ES-I3 (cell line): ENCODE measurements at regions not wholly inside any gene's neighbourhood (a gene's known extent, or its start where the extent isn't known, plus 50 kb on each side); places are given as distances from the start of the nearest gene placed in this dataset.
"Not testable (repeated sequence)": the region's sequence is repeated elsewhere in the genome, so short reads cannot be mapped to it uniquely, and the experiment has no call there.

Experiments
- H3K36me3 ChIP-seq: 2 replicates; pipeline ENCODE4 v1.6.1; 2013; ENCODE audit warnings: mild to moderate bottlenecking, low read length, control low read depth, moderate library complexity; ENCODE audit not compliant: insufficient read depth
- H3K4me1 ChIP-seq: 2 replicates; pipeline ENCODE4 v1.6.1; 2013; ENCODE audit warnings: mild to moderate bottlenecking, control low read depth, low read length; ENCODE audit not compliant: insufficient read depth
- H3K9ac ChIP-seq: 2 replicates; pipeline ENCODE4 v1.6.1; 2013; ENCODE audit warnings: low read depth, mild to moderate bottlenecking, low read length, moderate library complexity
- H3K9me3 ChIP-seq: 2 replicates; pipeline ENCODE4 v1.6.1; 2013; ENCODE audit warnings: mild to moderate bottlenecking, low read length, moderate library complexity; ENCODE audit not compliant: control insufficient read depth, insufficient read depth

DNA sequence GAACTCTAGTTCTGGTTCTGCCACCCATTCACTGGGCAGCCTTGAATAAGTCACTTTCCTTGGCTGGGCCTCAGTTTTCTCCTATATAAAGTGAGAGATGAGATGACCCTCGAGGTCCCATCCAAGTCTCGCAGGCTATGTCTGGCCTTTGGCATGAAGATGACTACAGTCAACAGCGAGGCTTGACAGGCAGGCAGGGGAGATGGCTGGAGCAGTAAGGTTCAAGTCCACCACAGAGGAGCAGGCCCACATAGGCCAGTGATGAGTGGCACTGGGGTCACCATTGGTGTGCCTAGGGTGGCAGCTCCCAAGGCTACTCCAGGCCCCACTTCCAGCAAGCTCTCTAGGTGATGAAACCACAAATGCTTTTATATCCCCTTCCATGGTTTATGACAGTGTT lies 161.4 kb downstream of the ZFP36L2 start:
- no peaks in the 10 kb centered on the region for H3K9me3 ChIP-seq
- H3K4me1 ChIP-seq = no peaks in the 10 kb centered on the region
- no peak overlapping the region for H3K9ac ChIP-seq
- H3K36me3 ChIP-seq = no peaks in the 10 kb centered on the region

- not testable (repeated sequence) for H3K9ac ChIP-seq, H3K9me3 ChIP-seq, H3K36me3 ChIP-seq, H3K4me1 ChIP-seq
These were observed 163.3 kb downstream of the ZFP36L2 start for GRCh38 chr2:43063096-43063495.

DNA sequence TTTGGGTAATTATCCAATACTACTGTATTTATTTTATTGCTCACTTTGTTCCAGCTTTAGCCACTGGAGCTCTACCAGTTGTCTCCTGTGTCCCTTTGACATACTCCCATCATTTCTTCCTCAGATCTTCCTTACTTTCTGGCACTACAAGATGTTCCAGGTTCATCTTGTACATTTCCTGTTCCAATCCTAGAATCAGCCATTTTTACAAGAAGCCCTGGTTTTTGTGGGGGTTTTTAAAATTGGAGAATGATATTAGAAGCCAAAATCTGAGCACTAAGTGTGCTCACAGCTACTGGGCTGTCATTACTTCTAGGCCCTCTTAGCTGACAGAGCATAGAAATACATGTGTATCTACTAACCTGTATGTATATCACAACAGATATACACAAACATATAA lies 164.3 kb downstream of the ZFP36L2 start:
- Histone ChIP-seq H3K9ac (no peak overlapping the region), H3K9me3 (no peaks in the 10 kb centered on the region), H3K36me3 (no peaks in the 10 kb centered on the region), H3K4me1 (peaks cover 13% of the 10 kb centered on the region; the same call in 1 of the 2 replicates)

DNA sequence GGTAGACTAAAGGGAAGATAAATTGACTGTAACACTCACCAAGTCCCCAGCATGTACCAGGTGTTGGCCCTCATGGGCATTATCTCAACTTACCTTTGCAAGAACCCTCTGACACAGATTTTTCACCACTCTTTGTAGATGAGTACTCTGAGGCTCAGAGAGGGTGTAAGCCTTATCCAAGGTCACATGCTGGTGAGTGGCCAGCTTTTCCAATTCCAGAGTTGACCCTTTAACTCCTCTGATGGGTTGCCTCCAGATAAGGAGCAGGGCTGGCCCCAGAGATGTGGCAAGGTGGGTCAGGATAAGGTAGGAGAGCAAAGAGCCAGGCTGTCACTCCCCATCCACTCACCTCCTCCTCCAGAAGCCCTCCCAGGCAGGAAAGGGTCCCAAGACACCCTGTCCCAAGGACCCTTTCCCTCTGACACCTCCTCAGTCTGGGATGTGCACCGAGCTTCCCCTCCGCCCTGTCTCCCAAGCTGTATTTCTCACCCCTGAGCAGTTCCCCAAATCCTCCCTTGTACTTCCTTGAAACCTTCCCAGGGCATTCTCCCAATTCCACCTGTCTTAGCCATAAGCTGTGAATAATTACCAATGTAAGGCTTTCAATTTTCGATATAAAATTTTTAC lies 165.9 kb downstream of the ZFP36L2 start:
- Histone ChIP-seq H3K9ac (no peak overlapping the region), H3K36me3 (no peaks in the 10 kb centered on the region), H3K9me3 (no peaks in the 10 kb centered on the region), H3K4me1 (peaks cover 13% of the 10 kb centered on the region; the same call in 1 of the 2 replicates)

DNA sequence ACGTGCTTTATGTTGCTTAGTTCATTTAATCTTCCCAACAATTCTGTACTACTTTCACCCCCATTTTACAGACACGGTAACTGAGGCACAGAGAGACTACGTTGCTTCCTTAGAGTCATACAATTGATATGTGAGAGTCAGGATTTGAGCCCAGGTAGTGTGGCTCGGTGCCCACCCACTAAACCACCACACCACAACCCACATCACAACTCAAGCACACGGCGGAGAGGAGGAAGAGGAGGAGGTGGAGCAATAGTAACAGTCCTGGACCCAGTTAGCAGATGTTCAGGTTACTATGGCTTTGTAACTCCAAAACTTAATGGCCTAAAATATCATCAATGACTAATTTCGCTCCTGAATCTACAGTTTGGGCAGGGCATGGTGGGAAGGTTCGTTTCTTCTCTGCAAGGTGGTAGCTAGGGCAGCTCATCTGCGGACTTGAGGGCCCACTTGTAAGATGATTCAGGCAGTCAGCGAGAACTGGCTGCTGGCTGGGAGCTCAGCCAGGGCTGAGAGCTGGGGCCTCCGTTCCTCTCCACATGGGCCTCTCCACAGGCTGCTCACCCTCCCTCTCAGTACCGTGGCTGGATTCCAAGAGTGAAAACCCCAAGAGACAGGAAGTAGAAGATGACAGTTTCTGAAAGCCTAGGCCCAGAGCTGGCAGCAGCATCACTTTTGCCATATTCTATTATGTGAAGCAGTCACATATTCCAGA lies 167.1 kb downstream of the ZFP36L2 start:
- Histone ChIP-seq H3K4me1 (peaks cover 13% of the 10 kb centered on the region; the same call in 1 of the 2 replicates), H3K9me3 (no peaks in the 10 kb centered on the region), H3K9ac (no peak overlapping the region), H3K36me3 (no peaks in the 10 kb centered on the region)

DNA sequence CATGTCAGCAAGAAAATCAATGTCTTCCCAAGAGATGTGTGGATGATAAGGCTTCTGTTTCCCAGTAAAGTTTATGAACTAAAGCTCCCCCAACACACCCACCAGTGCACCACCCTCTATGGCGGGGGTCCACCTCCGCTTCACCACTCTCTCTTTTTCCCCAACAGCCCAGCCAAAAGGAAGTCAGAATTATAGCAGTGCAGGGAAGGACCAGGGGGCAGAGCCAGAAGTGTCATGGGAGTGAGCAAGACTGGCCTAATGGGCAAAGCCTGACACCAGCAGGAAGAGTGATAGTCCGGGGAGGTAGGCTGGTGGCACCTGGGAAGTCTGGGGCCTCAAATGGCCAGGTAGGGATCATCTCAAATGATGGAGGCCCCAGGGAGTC lies 167.7 kb downstream of the ZFP36L2 start:
- no peaks in the 10 kb centered on the region for H3K36me3 ChIP-seq
- H3K9ac ChIP-seq = no peak overlapping the region
- H3K9me3 ChIP-seq = no peaks in the 10 kb centered on the region
- H3K4me1 ChIP-seq = peaks cover 13% of the 10 kb centered on the region; the same call in 1 of the 2 replicates

GRCh38 chr2:43057742-43058725 lies 168.4 kb downstream of the ZFP36L2 start:
- H3K9me3 ChIP-seq = no peaks in the 10 kb centered on the region
- H3K9ac ChIP-seq = no peak overlapping the region
- peaks cover 13% of the 10 kb centered on the region; the same call in 1 of the 2 replicates for H3K4me1 ChIP-seq
- H3K36me3 ChIP-seq = no peaks in the 10 kb centered on the region

- H3K36me3 ChIP-seq = no peaks in the 10 kb centered on the region
- H3K9me3 ChIP-seq = no peaks in the 10 kb centered on the region
- H3K9ac ChIP-seq = no peak overlapping the region
- peaks cover 13% of the 10 kb centered on the region; the same call in 1 of the 2 replicates for H3K4me1 ChIP-seq
These were observed 169.2 kb downstream of the ZFP36L2 start for GRCh38 chr2:43057026-43057741.

- peaks cover 16% of the 10 kb centered on the region; the same call in 1 of the 2 replicates for H3K4me1 ChIP-seq
- H3K9me3 ChIP-seq = no peaks in the 10 kb centered on the region
- H3K9ac ChIP-seq = no peak overlapping the region
- no peaks in the 10 kb centered on the region for H3K36me3 ChIP-seq
These were observed 170.4 kb downstream of the ZFP36L2 start for GRCh38 chr2:43055985-43056384.

DNA sequence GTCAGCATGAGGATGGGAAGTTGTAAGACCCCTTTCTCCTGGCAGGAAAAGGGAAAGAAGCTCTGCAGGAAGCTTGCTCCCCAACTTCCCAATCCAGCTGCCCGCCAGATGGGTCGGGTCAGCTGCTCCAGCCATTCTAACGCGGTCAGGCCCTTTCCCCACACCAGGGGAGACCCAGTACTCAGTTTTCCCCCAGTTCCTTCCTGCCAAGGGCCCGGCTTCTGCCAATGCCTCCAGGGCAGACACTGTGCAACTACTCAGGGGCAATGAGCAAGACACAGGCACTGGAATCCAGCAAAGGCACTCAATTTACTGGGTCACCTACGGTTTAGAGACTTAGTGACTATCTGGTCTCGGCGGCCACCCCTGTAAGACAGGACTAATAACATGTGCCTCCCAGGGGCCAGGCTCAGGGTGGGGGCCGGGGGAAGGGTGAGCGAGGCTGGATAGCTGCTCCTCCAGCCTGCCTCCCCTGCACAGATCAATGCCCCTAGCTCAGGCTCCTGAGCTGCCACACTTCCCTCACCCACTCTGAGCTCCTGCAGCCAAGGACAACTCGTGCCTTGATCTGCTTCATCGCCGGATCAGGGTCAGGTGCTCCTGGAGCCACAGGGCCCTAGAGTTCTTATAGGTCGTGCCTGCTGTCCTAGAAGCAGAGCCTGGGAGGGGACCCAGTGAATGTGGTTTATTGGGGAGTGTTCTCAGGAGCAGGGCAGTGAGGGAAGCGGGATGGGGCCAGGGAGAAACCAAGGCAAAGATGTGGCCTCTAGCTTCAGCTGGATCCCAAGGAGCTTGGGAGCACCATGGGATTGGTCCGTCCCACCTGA lies 171.1 kb downstream of the ZFP36L2 start:
- H3K4me1 ChIP-seq = peaks cover 21% of the 10 kb centered on the region; the same call in 1 of the 2 replicates
- no peaks in the 10 kb centered on the region for H3K36me3 ChIP-seq
- H3K9ac ChIP-seq = no peak overlapping the region
- H3K9me3 ChIP-seq = no peaks in the 10 kb centered on the region

DNA sequence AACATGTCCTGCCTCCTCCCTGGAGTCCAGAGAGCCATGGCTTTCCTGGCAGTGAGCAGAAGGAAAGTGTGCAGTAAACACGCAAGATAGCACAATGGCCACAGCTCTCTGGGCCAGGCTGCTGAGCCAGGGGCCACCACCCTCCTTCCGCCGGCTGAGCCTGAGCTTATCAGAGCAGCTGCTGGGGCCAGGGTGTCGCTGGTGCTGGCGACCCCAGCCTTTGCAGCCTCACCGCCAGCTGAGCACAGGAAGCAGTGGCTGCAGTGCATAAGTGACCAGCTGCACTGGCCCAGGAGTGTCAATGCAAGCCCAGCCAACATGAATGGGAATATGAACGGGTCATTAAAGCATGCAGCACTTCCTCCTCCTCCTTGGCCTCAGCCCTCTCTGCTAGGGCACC lies 172.0 kb downstream of the ZFP36L2 start:
- Histone ChIP-seq H3K36me3 (no peaks in the 10 kb centered on the region), H3K9ac (no peak overlapping the region), H3K9me3 (no peaks in the 10 kb centered on the region), H3K4me1 (peaks cover 21% of the 10 kb centered on the region; the same call in 1 of the 2 replicates)

DNA sequence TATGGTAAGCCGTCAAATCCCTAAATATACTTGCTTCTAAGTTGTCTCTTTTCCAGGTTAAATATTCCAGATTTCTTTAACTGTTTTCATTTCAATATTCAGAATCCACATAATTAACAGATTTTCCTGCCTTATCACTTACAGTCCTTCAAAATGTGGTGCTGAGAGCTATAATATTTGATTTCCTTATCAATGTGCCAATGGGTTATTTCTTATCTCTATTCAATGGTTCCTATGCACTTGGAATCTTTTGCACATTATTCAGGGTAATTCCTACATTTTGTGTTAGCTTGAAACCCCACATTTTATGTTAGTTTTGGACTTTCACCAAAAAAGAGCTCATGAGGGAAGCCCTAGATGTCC lies 173.5 kb downstream of the ZFP36L2 start:
- Histone ChIP-seq H3K4me1 (peaks cover 13% of the 10 kb centered on the region; the same call in 1 of the 2 replicates), H3K36me3 (no peaks in the 10 kb centered on the region), H3K9ac (no peak overlapping the region), H3K9me3 (no peaks in the 10 kb centered on the region)

DNA sequence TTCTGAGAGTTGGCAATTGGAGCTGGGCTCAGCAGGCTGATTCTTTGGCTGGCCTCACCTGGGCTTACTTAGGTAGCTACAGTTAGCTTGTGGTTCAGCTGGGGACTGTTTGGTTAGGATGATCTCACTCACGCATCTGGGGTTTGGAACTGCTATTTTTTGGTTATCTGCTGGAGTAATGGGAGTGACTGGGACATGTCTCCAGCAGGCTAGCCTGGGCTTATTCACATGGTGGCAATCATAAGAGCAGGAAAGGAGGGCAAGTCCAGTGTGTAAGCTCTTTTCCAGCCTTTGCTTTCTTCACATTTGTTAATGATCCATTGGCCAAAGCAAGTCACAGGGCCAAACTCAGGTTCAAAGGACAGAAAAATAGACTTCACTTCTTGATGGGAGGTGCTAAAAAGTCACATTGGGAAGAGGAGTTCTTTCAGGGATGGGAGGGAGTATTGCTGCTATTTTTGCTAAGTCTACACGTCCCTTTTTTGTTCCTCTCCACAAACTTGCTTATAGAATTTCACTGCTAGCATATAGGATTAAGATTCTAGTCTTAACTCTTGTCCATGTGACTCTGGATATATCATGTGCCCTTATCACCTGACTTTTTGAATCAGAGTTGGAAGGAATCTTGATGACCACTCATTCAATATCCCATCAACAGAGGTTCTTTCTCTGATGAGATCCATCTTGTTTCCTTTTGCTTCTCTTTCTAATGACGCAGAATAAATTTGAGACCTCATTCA lies 174.0 kb downstream of the ZFP36L2 start:
- Histone ChIP-seq H3K4me1 (peaks cover 9% of the 10 kb centered on the region; the same call in 1 of the 2 replicates), H3K9ac (no peak overlapping the region), H3K36me3 (no peaks in the 10 kb centered on the region), H3K9me3 (no peaks in the 10 kb centered on the region)
